Esophagus squamous epithelium (tissue), 5 donors: ENCODE measurements at regions not wholly inside any gene's neighbourhood (a gene's known extent, or its start where the extent isn't known, plus 50 kb on each side); places are given as distances from the start of the nearest gene placed in this dataset.

Experiments used
- DNase-seq: peaks from one replicate; lab custom pipeline; 2025; lab: John Stamatoyannopoulos, UW
- H3K27ac ChIP-seq, 4 donors: fragments of 200-600 bp; sonication (generic); one replicate each; pipeline ENCODE4 v1.5.1; 2016 to 2019; ENCODE audit warnings: mild to moderate bottlenecking in 1 of 4
- H3K27me3 ChIP-seq, 4 donors: fragments of 200-600 bp; sonication (generic); 1 replicate in 3 of 4; 2 replicates in 1 of 4; pipeline versions ENCODE4 v1.5.1 to v1.6.0; 2017 to 2021; ENCODE audit warnings: antibody characterized with exemption in 1 of 4
- H3K36me3 ChIP-seq, 3 donors: fragments of 200-600 bp; sonication (generic); one replicate each; pipeline ENCODE4 v1.5.1; 2016 to 2019
- H3K4me1 ChIP-seq, 3 donors: fragments of 200-600 bp; sonication (generic); one replicate each; pipeline ENCODE4 v1.5.1; 2017 to 2019
- H3K4me3 ChIP-seq, 4 donors: fragments of 200-600 bp; sonication (generic); 1 replicate in 3 of 4; 2 replicates in 1 of 4; pipeline ENCODE4 v1.5.1; 2016 to 2019; ENCODE audit warnings: mild to moderate bottlenecking in 2 of 4, moderate library complexity in 1 of 4
- H3K9me3 ChIP-seq, 3 donors: fragments of 200-600 bp; sonication (generic); one replicate each; pipeline ENCODE4 v1.5.1; 2016 to 2019
- POLR2A ChIP-seq, 4 donors: fragments of 450-650 bp; IDR thresholded peaks; one replicate each; pipeline ENCODE4 v1.6.1; 2017; ENCODE audit warnings: antibody characterized with exemption in 4 of 4, mild to moderate bottlenecking in 4 of 4, moderate library complexity in 3 of 4
- WGBS, 2 donors: methylation state at CpG; one replicate each; pipeline ENCODE4 v1.1.5; 2018; 5-methylcytosine and 5-hydroxymethylcytosine counted together
- intact Hi-C: fragments of 100-400 bp; cut with DNase I; formaldehyde crosslinking; loops from one replicate; pipeline ENCODE4 v1.15.0; 2022
- TF ChIP-seq, protein P1 (sequence below), 6 experiments: fragments of 450-650 bp in 4 of 6; fragments of 200-600 bp in 2 of 6; sonication (generic) in 2 of 6; IDR thresholded peaks; one replicate each; pipeline ENCODE4 v1.5.1; 2016 to 2019; ENCODE audit warnings: antibody characterized with exemption in 6 of 6, mild to moderate bottlenecking in 4 of 6, moderate library complexity in 4 of 6
- donor health status: DM: yes; HTN: yes; CAD: no.

GRCh38 chr18:45298986-45299385, 316.3 kb upstream of the SLC14A2 start:
- Histone ChIP-seq H3K27me3 (no peaks in the 10 kb centered on the region), H3K4me3 (no peak overlapping the region), H3K27ac (no peak overlapping the region), H3K36me3 (no peaks in the 10 kb centered on the region), H3K9me3 (no peaks in the 10 kb centered on the region), H3K4me1 (no peaks in the 10 kb centered on the region)
- WGBS, 2 donors: 85 to 88% methylated on average over 3 of the region's 3 CpGs
- DNase-seq: no peak
- TF ChIP-seq POLR2A (IDR thresholded peaks at IDR 0.05): no peak
- TF ChIP-seq, protein P1, sequence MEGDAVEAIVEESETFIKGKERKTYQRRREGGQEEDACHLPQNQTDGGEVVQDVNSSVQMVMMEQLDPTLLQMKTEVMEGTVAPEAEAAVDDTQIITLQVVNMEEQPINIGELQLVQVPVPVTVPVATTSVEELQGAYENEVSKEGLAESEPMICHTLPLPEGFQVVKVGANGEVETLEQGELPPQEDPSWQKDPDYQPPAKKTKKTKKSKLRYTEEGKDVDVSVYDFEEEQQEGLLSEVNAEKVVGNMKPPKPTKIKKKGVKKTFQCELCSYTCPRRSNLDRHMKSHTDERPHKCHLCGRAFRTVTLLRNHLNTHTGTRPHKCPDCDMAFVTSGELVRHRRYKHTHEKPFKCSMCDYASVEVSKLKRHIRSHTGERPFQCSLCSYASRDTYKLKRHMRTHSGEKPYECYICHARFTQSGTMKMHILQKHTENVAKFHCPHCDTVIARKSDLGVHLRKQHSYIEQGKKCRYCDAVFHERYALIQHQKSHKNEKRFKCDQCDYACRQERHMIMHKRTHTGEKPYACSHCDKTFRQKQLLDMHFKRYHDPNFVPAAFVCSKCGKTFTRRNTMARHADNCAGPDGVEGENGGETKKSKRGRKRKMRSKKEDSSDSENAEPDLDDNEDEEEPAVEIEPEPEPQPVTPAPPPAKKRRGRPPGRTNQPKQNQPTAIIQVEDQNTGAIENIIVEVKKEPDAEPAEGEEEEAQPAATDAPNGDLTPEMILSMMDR (IDR thresholded peaks at IDR 0.05): no peak
- intact Hi-C loops: no loop called here

- intact Hi-C loops: no loop called here
Observed at GRCh38 chr18:45303026-45303425, 312.2 kb upstream of the SLC14A2 start.

GRCh38 chr18:45304558-45304957, 310.7 kb upstream of the SLC14A2 start:
- intact Hi-C loops: no loop called here
- Histone ChIP-seq H3K9me3 (no peaks in the 10 kb centered on the region), H3K4me1 (no peaks in the 10 kb centered on the region), H3K27me3 (no peaks in the 10 kb centered on the region), H3K27ac (no peak overlapping the region), H3K4me3 (no peak overlapping the region), H3K36me3 (no peaks in the 10 kb centered on the region)
- TF ChIP-seq, protein P1 (IDR thresholded peaks at IDR 0.05): no peak
- no peak for TF ChIP-seq POLR2A (IDR thresholded peaks at IDR 0.05)
- 82 to 88% methylated on average over 1 of the region's 1 CpG for WGBS, 2 donors
- DNase-seq: no peak

More at GRCh38 chr18:45303026-45303425, 312.2 kb upstream of the SLC14A2 start:
- no peak for DNase-seq
- no peaks in the 10 kb centered on the region for H3K9me3 ChIP-seq
- H3K4me1 ChIP-seq: no peaks in the 10 kb centered on the region
- TF ChIP-seq, protein P1 (IDR thresholded peaks at IDR 0.05): no peak
- TF ChIP-seq POLR2A (IDR thresholded peaks at IDR 0.05): no peak
- no peak overlapping the region for H3K27ac ChIP-seq
- 72 to 74% methylated on average over 7 of the region's 7 CpGs for WGBS, 2 donors
- H3K36me3 ChIP-seq: no peaks in the 10 kb centered on the region
- no peak overlapping the region for H3K4me3 ChIP-seq
- no peaks in the 10 kb centered on the region for H3K27me3 ChIP-seq

DNA sequence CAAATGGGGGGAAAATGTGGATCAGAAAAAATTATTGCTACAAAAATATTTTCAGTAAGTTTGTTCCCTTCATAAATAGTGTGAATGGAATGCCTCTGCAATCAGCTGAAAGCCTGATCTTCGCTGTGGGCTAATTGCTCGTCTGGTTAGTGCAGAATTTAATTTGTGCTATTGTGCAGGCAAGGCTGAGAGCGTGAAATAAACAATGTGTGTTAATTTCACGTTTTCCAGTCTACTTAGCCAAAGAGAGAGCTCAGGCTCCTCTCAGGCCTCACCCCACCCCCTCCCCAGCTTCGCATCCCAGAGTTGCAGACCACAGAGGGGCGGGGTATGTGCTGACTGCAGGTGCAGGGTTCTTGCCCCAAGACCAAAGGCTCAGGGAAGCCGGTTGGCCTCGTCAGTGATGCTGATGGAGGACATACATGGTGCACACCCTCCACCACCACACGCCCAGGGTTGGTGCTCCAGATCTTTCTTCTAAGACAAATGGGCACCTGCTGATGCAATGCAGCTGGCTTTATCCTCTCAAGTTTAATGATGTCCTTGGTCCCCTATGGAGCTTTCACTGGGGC, 302.6 kb upstream of the SLC14A2 start:
- no peak overlapping the region for H3K4me3 ChIP-seq
- H3K27me3 ChIP-seq: no peaks in the 10 kb centered on the region
- WGBS, 2 donors: 80% methylated on average over 6 to 7 of the region's 9 CpGs
- no peaks in the 10 kb centered on the region for H3K9me3 ChIP-seq
- H3K4me1 ChIP-seq: no peaks in the 10 kb centered on the region
- H3K27ac ChIP-seq: no peak overlapping the region
- H3K36me3 ChIP-seq: no peaks in the 10 kb centered on the region
- intact Hi-C loops: no loop called here
- TF ChIP-seq, protein P1 (IDR thresholded peaks at IDR 0.05): no peak
- TF ChIP-seq POLR2A (IDR thresholded peaks at IDR 0.05): no peak
- no peak for DNase-seq

- intact Hi-C loops: no loop called here
- Histone ChIP-seq H3K4me1 (peaks cover 0 to 4% (median 0%) of the 10 kb centered on the region in 3 donors), H3K9me3 (no peaks in the 10 kb centered on the region), H3K4me3 (no peak overlapping the region), H3K36me3 (no peaks in the 10 kb centered on the region), H3K27me3 (no peaks in the 10 kb centered on the region), H3K27ac (no peak overlapping the region)
- no peak for DNase-seq
- no peak for TF ChIP-seq POLR2A (IDR thresholded peaks at IDR 0.05)
- TF ChIP-seq, protein P1 (IDR thresholded peaks at IDR 0.05): no peak
- WGBS, 2 donors: 78 to 90% methylated on average over 3 of the region's 3 CpGs
Observed at GRCh38 chr18:45316127-45316526, 299.1 kb upstream of the SLC14A2 start.
